ENCODE measurements at regions not wholly inside any gene's neighbourhood (a gene's known extent, or its start where the extent isn't known, plus 50 kb on each side); places are given as distances from the start of the nearest gene placed in this dataset.

DNA sequence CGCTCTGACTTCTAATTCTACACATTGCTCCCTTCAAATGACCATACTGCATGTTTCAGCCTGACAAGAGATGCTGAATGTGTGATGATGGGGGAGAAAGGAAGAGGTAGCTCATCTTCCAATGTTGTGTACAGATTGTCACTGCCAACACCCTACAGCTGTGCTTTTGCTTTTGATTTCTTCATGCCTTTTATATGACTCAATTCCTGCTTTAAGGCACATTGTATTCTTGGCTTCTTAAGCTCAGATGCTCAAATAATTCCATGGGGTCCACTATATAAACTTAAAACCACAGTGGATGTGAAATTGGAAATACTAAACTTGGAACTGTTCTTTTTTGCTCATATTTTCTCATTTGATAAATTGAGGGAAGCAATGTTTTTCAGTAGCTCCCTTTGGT lies 183.2 kb upstream of the WDFY3 start:
- intact Hi-C loops (cut with micrococcal nuclease; ENCODE audit: unreplicated experiment): loop anchor here (5.0 to 10.0 kb wide), 2 partner anchors 598 to 815 kb away; no protein-coding TSS in a partner anchor
- no TSS peak for BruUV-seq (replicated peaks)
- H3K4me3 ChIP-seq (ENCODE audit: low read depth, low read length, poor library complexity, severe bottlenecking): no peak overlapping the region
- CTCF ChIA-PET: no interaction called here
- H3K36me3 ChIP-seq (ENCODE audit: insufficient read depth, low read length, poor library complexity, severe bottlenecking): no peaks in the 10 kb centered on the region
- no peak for DNase-seq (ENCODE audit: low spot score)
- H3K4me1 ChIP-seq (ENCODE audit: insufficient read depth, low read length, poor library complexity, severe bottlenecking): no peaks in the 10 kb centered on the region
- POLR2A ChIA-PET (ENCODE audit: low non-redundant PET): no interaction called here
- no peaks in the 10 kb centered on the region for H3K9me3 ChIP-seq (ENCODE audit: low read depth, low read length, poor library complexity, severe bottlenecking)
- TF ChIP-seq, protein P1, sequence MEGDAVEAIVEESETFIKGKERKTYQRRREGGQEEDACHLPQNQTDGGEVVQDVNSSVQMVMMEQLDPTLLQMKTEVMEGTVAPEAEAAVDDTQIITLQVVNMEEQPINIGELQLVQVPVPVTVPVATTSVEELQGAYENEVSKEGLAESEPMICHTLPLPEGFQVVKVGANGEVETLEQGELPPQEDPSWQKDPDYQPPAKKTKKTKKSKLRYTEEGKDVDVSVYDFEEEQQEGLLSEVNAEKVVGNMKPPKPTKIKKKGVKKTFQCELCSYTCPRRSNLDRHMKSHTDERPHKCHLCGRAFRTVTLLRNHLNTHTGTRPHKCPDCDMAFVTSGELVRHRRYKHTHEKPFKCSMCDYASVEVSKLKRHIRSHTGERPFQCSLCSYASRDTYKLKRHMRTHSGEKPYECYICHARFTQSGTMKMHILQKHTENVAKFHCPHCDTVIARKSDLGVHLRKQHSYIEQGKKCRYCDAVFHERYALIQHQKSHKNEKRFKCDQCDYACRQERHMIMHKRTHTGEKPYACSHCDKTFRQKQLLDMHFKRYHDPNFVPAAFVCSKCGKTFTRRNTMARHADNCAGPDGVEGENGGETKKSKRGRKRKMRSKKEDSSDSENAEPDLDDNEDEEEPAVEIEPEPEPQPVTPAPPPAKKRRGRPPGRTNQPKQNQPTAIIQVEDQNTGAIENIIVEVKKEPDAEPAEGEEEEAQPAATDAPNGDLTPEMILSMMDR (conservative IDR thresholded peaks at IDR 0.05; ENCODE audit: low read depth, low read length): no peak
- TF ChIP-seq EZH2 (IDR thresholded peaks at IDR 0.05; ENCODE audit: borderline replicate concordance, low read depth, low read length, poor library complexity, severe bottlenecking): no peak
- no peak overlapping the region for H3K27ac ChIP-seq (ENCODE audit: low read depth, low read length, poor library complexity, severe bottlenecking)
- H3K27me3 ChIP-seq (replicated peaks; ENCODE audit: insufficient read depth, low read depth, low read length, poor library complexity): no peaks in the 10 kb centered on the region

DNA sequence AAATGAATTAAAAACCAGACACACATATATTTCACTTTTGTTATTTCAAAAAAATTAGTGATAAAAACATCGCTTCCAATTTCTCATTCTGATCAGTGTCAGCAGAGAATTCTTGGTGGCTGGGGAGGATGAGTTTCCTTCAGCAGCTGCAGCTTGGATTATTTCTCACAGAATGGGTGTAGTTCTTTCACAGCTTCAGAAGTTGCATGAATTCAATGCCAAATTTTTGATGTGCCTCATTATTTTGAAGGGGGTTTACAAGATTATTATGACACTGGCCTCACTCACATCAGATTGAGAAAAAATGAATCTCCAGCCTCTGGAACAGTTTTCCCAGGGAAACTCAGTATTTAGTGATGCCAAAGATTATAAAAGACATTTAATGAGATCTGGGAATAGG lies 184.9 kb upstream of the WDFY3 start:
- intact Hi-C loops (cut with micrococcal nuclease; ENCODE audit: unreplicated experiment): no loop called here
- no peak overlapping the region for H3K27ac ChIP-seq (ENCODE audit: low read depth, low read length, poor library complexity, severe bottlenecking)
- no peaks in the 10 kb centered on the region for H3K4me1 ChIP-seq (ENCODE audit: insufficient read depth, low read length, poor library complexity, severe bottlenecking)
- POLR2A ChIA-PET (ENCODE audit: low non-redundant PET): no interaction called here
- H3K4me3 ChIP-seq (ENCODE audit: low read depth, low read length, poor library complexity, severe bottlenecking): no peak overlapping the region
- DNase-seq (ENCODE audit: low spot score): no peak
- BruUV-seq (replicated peaks): no TSS peak
- H3K9me3 ChIP-seq (ENCODE audit: low read depth, low read length, poor library complexity, severe bottlenecking): no peaks in the 10 kb centered on the region
- H3K27me3 ChIP-seq (replicated peaks; ENCODE audit: insufficient read depth, low read depth, low read length, poor library complexity): no peaks in the 10 kb centered on the region
- TF ChIP-seq, protein P1 (conservative IDR thresholded peaks at IDR 0.05; ENCODE audit: low read depth, low read length): no peak
- no peak for TF ChIP-seq EZH2 (IDR thresholded peaks at IDR 0.05; ENCODE audit: borderline replicate concordance, low read depth, low read length, poor library complexity, severe bottlenecking)
- CTCF ChIA-PET: no interaction called here
- no peaks in the 10 kb centered on the region for H3K36me3 ChIP-seq (ENCODE audit: insufficient read depth, low read length, poor library complexity, severe bottlenecking)

DNA sequence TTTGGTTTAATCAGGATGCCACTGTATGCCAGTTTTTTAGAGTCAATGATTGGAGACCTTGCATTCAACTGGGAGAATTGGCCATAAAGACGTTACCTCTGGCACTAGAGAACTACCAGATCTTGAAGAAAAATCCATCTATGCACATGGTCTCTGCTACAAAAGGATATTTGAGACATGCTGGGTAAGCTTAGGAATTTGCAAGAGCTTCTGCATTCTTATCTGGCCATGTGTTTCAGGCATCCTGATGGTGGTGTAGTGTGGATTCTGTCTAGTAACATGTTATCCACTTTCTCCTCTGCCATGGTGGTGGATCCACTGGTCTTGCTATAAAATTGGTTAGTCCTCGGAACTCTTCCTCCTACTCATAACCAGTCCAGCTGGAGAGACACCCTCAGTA lies 185.3 kb upstream of the WDFY3 start:
- Histone ChIP-seq H3K27me3 (replicated peaks; ENCODE audit: insufficient read depth, low read depth, low read length, poor library complexity) (no peaks in the 10 kb centered on the region), H3K36me3 (ENCODE audit: insufficient read depth, low read length, poor library complexity, severe bottlenecking) (no peaks in the 10 kb centered on the region), H3K9me3 (ENCODE audit: low read depth, low read length, poor library complexity, severe bottlenecking) (no peaks in the 10 kb centered on the region), H3K4me1 (ENCODE audit: insufficient read depth, low read length, poor library complexity, severe bottlenecking) (no peaks in the 10 kb centered on the region), H3K27ac (ENCODE audit: low read depth, low read length, poor library complexity, severe bottlenecking) (no peak overlapping the region), H3K4me3 (ENCODE audit: low read depth, low read length, poor library complexity, severe bottlenecking) (no peak overlapping the region)
- ChIA-PET CTCF (no interaction called here), POLR2A (ENCODE audit: low non-redundant PET) (no interaction called here)
- DNase-seq (ENCODE audit: low spot score): no peak
- BruUV-seq (replicated peaks): no TSS peak
- intact Hi-C loops (cut with micrococcal nuclease; ENCODE audit: unreplicated experiment): no loop called here
- TF ChIP-seq EZH2 (IDR thresholded peaks at IDR 0.05; ENCODE audit: borderline replicate concordance, low read depth, low read length, poor library complexity, severe bottlenecking): no peak
- TF ChIP-seq, protein P1 (conservative IDR thresholded peaks at IDR 0.05; ENCODE audit: low read depth, low read length): no peak
